ENCODE measurements at regions not wholly inside any gene's neighbourhood (a gene's known extent, or its start where the extent isn't known, plus 50 kb on each side); places are given as distances from the start of the nearest gene placed in this dataset.

- TF ChIP-seq, protein P1, sequence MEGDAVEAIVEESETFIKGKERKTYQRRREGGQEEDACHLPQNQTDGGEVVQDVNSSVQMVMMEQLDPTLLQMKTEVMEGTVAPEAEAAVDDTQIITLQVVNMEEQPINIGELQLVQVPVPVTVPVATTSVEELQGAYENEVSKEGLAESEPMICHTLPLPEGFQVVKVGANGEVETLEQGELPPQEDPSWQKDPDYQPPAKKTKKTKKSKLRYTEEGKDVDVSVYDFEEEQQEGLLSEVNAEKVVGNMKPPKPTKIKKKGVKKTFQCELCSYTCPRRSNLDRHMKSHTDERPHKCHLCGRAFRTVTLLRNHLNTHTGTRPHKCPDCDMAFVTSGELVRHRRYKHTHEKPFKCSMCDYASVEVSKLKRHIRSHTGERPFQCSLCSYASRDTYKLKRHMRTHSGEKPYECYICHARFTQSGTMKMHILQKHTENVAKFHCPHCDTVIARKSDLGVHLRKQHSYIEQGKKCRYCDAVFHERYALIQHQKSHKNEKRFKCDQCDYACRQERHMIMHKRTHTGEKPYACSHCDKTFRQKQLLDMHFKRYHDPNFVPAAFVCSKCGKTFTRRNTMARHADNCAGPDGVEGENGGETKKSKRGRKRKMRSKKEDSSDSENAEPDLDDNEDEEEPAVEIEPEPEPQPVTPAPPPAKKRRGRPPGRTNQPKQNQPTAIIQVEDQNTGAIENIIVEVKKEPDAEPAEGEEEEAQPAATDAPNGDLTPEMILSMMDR (IDR thresholded peaks at IDR 0.05), result no peak
- TF ChIP-seq POLR2A (IDR thresholded peaks at IDR 0.05), result no peak
Measured at GRCh38 chr7:356087-356486, 66.1 kb downstream of the FOXL3 start.
